Suprapubic skin (tissue), 4 donors: ENCODE measurements at regions not wholly inside any gene's neighbourhood (a gene's known extent, or its start where the extent isn't known, plus 50 kb on each side); places are given as distances from the start of the nearest gene placed in this dataset.

Source experiments
- CTCF ChIP-seq, 2 donors: fragments of 200-600 bp in 1 of 2; fragments of 450-650 bp in 1 of 2; sonication (generic) in 1 of 2; IDR thresholded peaks; one replicate each; pipeline ENCODE4 v1.5.1; 2016 to 2019; ENCODE audit warnings: antibody characterized with exemption in 2 of 2, mild to moderate bottlenecking in 1 of 2, moderate library complexity in 1 of 2
- POLR2A ChIP-seq, 2 donors: fragments of 450-650 bp; IDR thresholded peaks; one replicate each; pipeline ENCODE4 v1.6.1; 2017; ENCODE audit warnings: antibody characterized with exemption in 2 of 2, mild to moderate bottlenecking in 2 of 2, moderate library complexity in 2 of 2
- POLR2AphosphoS5 ChIP-seq, 3 donors: sonication (generic); formaldehyde crosslinking; IDR thresholded peaks; one replicate each; pipeline ENCODE4 v1.6.1; 2017; ENCODE audit warnings: antibody characterized with exemption in 3 of 3

GRCh38 chr10:84860855-84861254, 532.5 kb downstream of the CCSER2 start:
- TF ChIP-seq CTCF (IDR thresholded peaks at IDR 0.05) (no peak), POLR2AphosphoS5 (IDR thresholded peaks at IDR 0.05) (no peak), POLR2A (IDR thresholded peaks at IDR 0.05) (no peak)
